GM20000 (cell line): ENCODE measurements at regions not wholly inside any gene's neighbourhood (a gene's known extent, or its start where the extent isn't known, plus 50 kb on each side); places are given as distances from the start of the nearest gene placed in this dataset.
"Not testable (repeated sequence)": the region's sequence is repeated elsewhere in the genome, so short reads cannot be mapped to it uniquely, and the experiment has no call there.

Experiments used
- DNase-seq: peaks from one replicate; pipeline ENCODE4 v3.0.0; 2012; ENCODE audit warnings: low spot score
- CTCF ChIP-seq: IDR thresholded peaks from 2 replicates; pipeline ENCODE4 v1.5.1; 2012; ENCODE audit warnings: mild to moderate bottlenecking, control low read depth; ENCODE audit errors: extremely low read depth, missing control alignments

GRCh38 chr5:32916648-32917047, 205.5 kb downstream of the NPR3 start:
- TF ChIP-seq CTCF, result no peak
- DNase-seq, result no peak

GRCh38 chr5:32928761-32929160, 217.6 kb downstream of the NPR3 start:
- DNase-seq, result no peak
- no peak for TF ChIP-seq CTCF

- DNase-seq, result not testable (repeated sequence)
Measured at GRCh38 chr5:32931438-32931837, 220.3 kb downstream of the NPR3 start.

GRCh38 chr5:32932241-32932935, 221.3 kb downstream of the NPR3 start:
- no peak for TF ChIP-seq CTCF

GRCh38 chr5:32933692-32934091, 222.6 kb downstream of the NPR3 start:
- no peak for DNase-seq
- TF ChIP-seq CTCF, result no peak

More at GRCh38 chr5:32932241-32932935, 221.3 kb downstream of the NPR3 start:
- no peak for DNase-seq

- DNase-seq, result no peak
- no peak for TF ChIP-seq CTCF
Measured at GRCh38 chr5:32934529-32934928, 223.4 kb downstream of the NPR3 start.

DNA sequence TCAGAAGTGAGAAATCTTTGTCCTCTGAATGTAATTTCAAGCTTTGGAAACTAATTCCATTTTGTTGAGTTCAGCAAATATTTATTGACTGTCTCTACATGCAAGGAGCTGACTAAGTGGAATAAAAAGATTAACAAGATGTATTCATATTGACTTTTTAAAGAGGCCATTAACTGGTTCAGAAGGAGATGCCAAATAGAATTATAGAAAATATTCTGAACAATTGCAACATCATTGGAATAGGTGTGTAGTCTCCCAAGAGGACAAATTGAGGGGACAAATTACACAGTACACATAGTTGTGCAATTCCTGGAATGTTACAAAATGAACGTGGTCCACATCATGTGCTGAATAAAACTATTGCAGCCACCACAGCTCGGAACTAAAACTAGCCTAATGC, 224.2 kb downstream of the NPR3 start:
- TF ChIP-seq CTCF, result no peak
- DNase-seq, result no peak

- no peak for TF ChIP-seq CTCF
Measured at GRCh38 chr5:32936329-32936728, 225.2 kb downstream of the NPR3 start.

More at GRCh38 chr5:32936329-32936728, 225.2 kb downstream of the NPR3 start:
- no peak for DNase-seq
